NK-92 treated with Interleukin-12 subunit alpha and Interleukin-12 subunit beta, amount 100 ng/mL, for 24 hours (cell line): ENCODE measurements at regions not wholly inside any gene's neighbourhood (a gene's known extent, or its start where the extent isn't known, plus 50 kb on each side); places are given as distances from the start of the nearest gene placed in this dataset.
"Not testable (repeated sequence)": the region's sequence is repeated elsewhere in the genome, so short reads cannot be mapped to it uniquely, and the experiment has no call there.

Source experiments
- DNase-seq: peaks from one replicate; lab custom pipeline; 2025; lab: John Stamatoyannopoulos, UW

- not testable (repeated sequence) for DNase-seq
Measured at GRCh38 chr7:113600428-113600827, 318.4 kb downstream of the PPP1R3A start.

GRCh38 chr7:113593455-113593854, 325.4 kb downstream of the PPP1R3A start:
- not testable (repeated sequence) for DNase-seq

GRCh38 chr7:113592924-113593323, 325.9 kb downstream of the PPP1R3A start:
- not testable (repeated sequence) for DNase-seq

GRCh38 chr7:113582471-113582870, 336.3 kb downstream of the PPP1R3A start:
- DNase-seq, result no peak

- DNase-seq, result not testable (repeated sequence)
Measured at GRCh38 chr7:113563257-113563656, 355.6 kb downstream of the PPP1R3A start.

GRCh38 chr7:113562801-113563200, 356.0 kb downstream of the PPP1R3A start:
- DNase-seq, result no peak

GRCh38 chr7:113562242-113562641, 356.6 kb downstream of the PPP1R3A start:
- no peak for DNase-seq

- DNase-seq, result no peak
Measured at GRCh38 chr7:113561446-113561845, 357.4 kb downstream of the PPP1R3A start.

GRCh38 chr7:113550966-113551365, 367.8 kb downstream of the PPP1R3A start:
- no peak for DNase-seq

- DNase-seq, result no peak
Measured at GRCh38 chr7:113548561-113548960, 370.2 kb downstream of the PPP1R3A start.

GRCh38 chr7:113548137-113548536, 370.7 kb downstream of the PPP1R3A start:
- DNase-seq, result no peak

- DNase-seq, result no peak
Measured at GRCh38 chr7:113521468-113521867, 397.3 kb downstream of the PPP1R3A start.

GRCh38 chr7:113519472-113519871, 399.3 kb downstream of the PPP1R3A start:
- no peak for DNase-seq

- DNase-seq, result no peak
Measured at GRCh38 chr7:113504691-113505090, 386.3 kb upstream of the SMIM30 start.

- DNase-seq, result no peak
Measured at GRCh38 chr7:113504142-113504541, 385.8 kb upstream of the SMIM30 start.

- DNase-seq, result not testable (repeated sequence)
Measured at GRCh38 chr7:113496586-113496985, 378.2 kb upstream of the SMIM30 start.

- not testable (repeated sequence) for DNase-seq
Measured at GRCh38 chr7:113494797-113495566, 376.6 kb upstream of the SMIM30 start.

- DNase-seq, result no peak
Measured at GRCh38 chr7:113491305-113491704, 373.0 kb upstream of the SMIM30 start.

- DNase-seq, result no peak
Measured at GRCh38 chr7:113487925-113488731, 369.8 kb upstream of the SMIM30 start.

GRCh38 chr7:113486548-113486947, 368.2 kb upstream of the SMIM30 start:
- DNase-seq, result no peak

GRCh38 chr7:113483657-113484056, 365.3 kb upstream of the SMIM30 start:
- DNase-seq, result no peak

GRCh38 chr7:113480537-113480936, 362.2 kb upstream of the SMIM30 start:
- no peak for DNase-seq
